A673 (cell line): ENCODE measurements at regions not wholly inside any gene's neighbourhood (a gene's known extent, or its start where the extent isn't known, plus 50 kb on each side); places are given as distances from the start of the nearest gene placed in this dataset.
A peak's percentile ranks its signal among the peaks of the same experiment; 100 is the strongest.

ENCODE experiments used
- BruUV-seq: library from RNA; stranded (reverse); fragments of 400-500 nt; replicated peaks from 2 replicates; lab custom pipeline; 2021; lab: Mats Ljungman, UMichigan
- CTCF ChIA-PET: fragments of 300-600 bp; sonication (Branson Sonifier 250); formaldehyde crosslinking; loops from one replicate; lab custom pipeline; 2022; ENCODE audit warnings: antibody characterized with exemption; lab: Charles Lee
- POLR2A ChIA-PET: fragments of 300-600 bp; sonication (Branson Sonifier 250); formaldehyde crosslinking; loops from one replicate; lab custom pipeline; 2022; ENCODE audit warnings: antibody characterized with exemption; ENCODE audit not compliant: low non-redundant PET; lab: Charles Lee
- DNase-seq: peaks from one replicate; pipeline ENCODE4 v3.0.0-alpha.2; 2015; ENCODE audit warnings: low spot score
- H3K27ac ChIP-seq: fragments of 200-600 bp; sonication (generic); 2 replicates; pipeline ENCODE4 v1.5.1; 2016; ENCODE audit warnings: mixed run types, low read depth, mild to moderate bottlenecking, mixed read lengths, antibody characterized with exemption, low read length; ENCODE audit not compliant: poor library complexity, severe bottlenecking
- H3K27me3 ChIP-seq: fragments of 200-600 bp; sonication (generic); replicated peaks from 2 replicates; pipeline ENCODE4 v1.6.1; 2017; ENCODE audit warnings: mixed run types, low read depth, mild to moderate bottlenecking, mixed read lengths, antibody characterized with exemption, low read length; ENCODE audit not compliant: insufficient read depth, poor library complexity
- H3K36me3 ChIP-seq: fragments of 200-600 bp; sonication (generic); 2 replicates; pipeline ENCODE4 v1.6.1; 2016; ENCODE audit warnings: mixed run types, mild to moderate bottlenecking, mixed read lengths, antibody characterized with exemption, low read length; ENCODE audit not compliant: insufficient read depth, poor library complexity, severe bottlenecking
- H3K4me1 ChIP-seq: fragments of 200-600 bp; sonication (generic); 2 replicates; pipeline ENCODE4 v1.6.1; 2017; ENCODE audit warnings: mixed run types, mild to moderate bottlenecking, mixed read lengths, antibody characterized with exemption, low read length; ENCODE audit not compliant: insufficient read depth, poor library complexity, severe bottlenecking
- H3K4me3 ChIP-seq: fragments of 200-600 bp; sonication (generic); 2 replicates; pipeline ENCODE4 v1.5.1; 2016; ENCODE audit warnings: low read depth, mixed run types, mild to moderate bottlenecking, mixed read lengths, low read length; ENCODE audit not compliant: poor library complexity, severe bottlenecking
- H3K9me3 ChIP-seq: fragments of 200-600 bp; sonication (generic); 2 replicates; pipeline ENCODE4 v1.6.1; 2016; ENCODE audit warnings: mixed run types, low read depth, mild to moderate bottlenecking, mixed read lengths, antibody characterized with exemption, low read length; ENCODE audit not compliant: poor library complexity, severe bottlenecking
- CTCF ChIP-seq: fragments of 300-800, 200-600 bp; sonication (generic); conservative IDR thresholded peaks from 2 replicates; pipeline ENCODE4 v1.5.1; 2017; ENCODE audit warnings: low read depth, mild to moderate bottlenecking, antibody characterized with exemption, low read length, moderate library complexity, mixed read lengths
- EZH2 ChIP-seq: fragments of 200-600 bp; sonication (generic); IDR thresholded peaks from 2 replicates; pipeline ENCODE4 v1.6.1; 2017; ENCODE audit warnings: borderline replicate concordance, low read depth, mild to moderate bottlenecking, mixed read lengths, antibody characterized with exemption, low read length; ENCODE audit not compliant: poor library complexity, severe bottlenecking
- intact Hi-C: fragments of 100-400 bp; cut with micrococcal nuclease; formaldehyde crosslinking; loops from one replicate; pipeline ENCODE4 v1.10.0; 2022; ENCODE audit not compliant: unreplicated experiment

GRCh38 chr2:18988631-18989232, 369.7 kb downstream of the OSR1 start:
- intact Hi-C loops = no loop called here
- Histone ChIP-seq H3K27me3 (peaks cover 23% of the 10 kb centered on the region), H3K9me3 (no peaks in the 10 kb centered on the region), H3K27ac (no peak overlapping the region), H3K36me3 (no peaks in the 10 kb centered on the region), H3K4me3 (no peak overlapping the region), H3K4me1 (no peaks in the 10 kb centered on the region)
- POLR2A ChIA-PET = no interaction called here
- DNase-seq = no peak
- CTCF ChIA-PET = no interaction called here
- no TSS peak for BruUV-seq
- TF ChIP-seq EZH2 = no peak
- no peak for TF ChIP-seq CTCF

- POLR2A ChIA-PET = no interaction called here
- peaks cover 25% of the 10 kb centered on the region for H3K27me3 ChIP-seq
- H3K4me1 ChIP-seq = no peaks in the 10 kb centered on the region
- BruUV-seq = no TSS peak
- no peaks in the 10 kb centered on the region for H3K36me3 ChIP-seq
- intact Hi-C loops = no loop called here
- H3K9me3 ChIP-seq = no peaks in the 10 kb centered on the region
- peak; percentile 72 for DNase-seq
- H3K27ac ChIP-seq = no peak overlapping the region
- CTCF ChIA-PET = no interaction called here
- no peak overlapping the region for H3K4me3 ChIP-seq
- TF ChIP-seq CTCF (peak; percentile 25; the same call in 1 of the 2 replicates), EZH2 (no peak)
Measured at GRCh38 chr2:18987592-18988073, 370.8 kb downstream of the OSR1 start.

- no peak overlapping the region for H3K27ac ChIP-seq
- no TSS peak for BruUV-seq
- no peaks in the 10 kb centered on the region for H3K9me3 ChIP-seq
- no peaks in the 10 kb centered on the region for H3K4me1 ChIP-seq
- TF ChIP-seq CTCF (no peak), EZH2 (no peak)
- CTCF ChIA-PET = no interaction called here
- POLR2A ChIA-PET = no interaction called here
- H3K36me3 ChIP-seq = no peaks in the 10 kb centered on the region
- intact Hi-C loops = no loop called here
- peaks cover 27% of the 10 kb centered on the region for H3K27me3 ChIP-seq
- no peak overlapping the region for H3K4me3 ChIP-seq
- no peak for DNase-seq
Measured at GRCh38 chr2:18987016-18987415, 371.4 kb downstream of the OSR1 start.
